GM21423 (cell line): ENCODE measurements at regions not wholly inside any gene's neighbourhood (a gene's known extent, or its start where the extent isn't known, plus 50 kb on each side); places are given as distances from the start of the nearest gene placed in this dataset.

Experiments
- ATAC-seq: cut with Tn5 transposase; IDR thresholded peaks from one replicate; pipeline ENCODE4 v1.9.1; 2021; ENCODE audit warnings: mild to moderate bottlenecking, moderate library complexity; ENCODE audit not compliant: unreplicated experiment

GRCh38 chr7:156109988-156110387, 297.7 kb upstream of the SHH start:
- no peak for ATAC-seq

GRCh38 chr7:156109076-156109475, 296.8 kb upstream of the SHH start:
- ATAC-seq = no peak

- ATAC-seq = no peak
Observed at GRCh38 chr7:156107957-156108356, 295.7 kb upstream of the SHH start.

- no peak for ATAC-seq
Observed at GRCh38 chr7:156106107-156106426, 293.8 kb upstream of the SHH start.

- no peak for ATAC-seq
Observed at GRCh38 chr7:156105337-156106106, 293.3 kb upstream of the SHH start.

GRCh38 chr7:156104501-156105336, 292.5 kb upstream of the SHH start:
- ATAC-seq = no peak

GRCh38 chr7:156102267-156102666, 290.0 kb upstream of the SHH start:
- ATAC-seq = no peak

GRCh38 chr7:156101355-156101754, 289.1 kb upstream of the SHH start:
- ATAC-seq = no peak

GRCh38 chr7:156100086-156100485, 287.8 kb upstream of the SHH start:
- ATAC-seq = no peak

- ATAC-seq = no peak
Observed at GRCh38 chr7:156099085-156099484, 286.8 kb upstream of the SHH start.

- ATAC-seq = no peak
Observed at GRCh38 chr7:156096771-156097538, 284.7 kb upstream of the SHH start.

- ATAC-seq = no peak
Observed at GRCh38 chr7:156095908-156096539, 283.8 kb upstream of the SHH start.

- no peak for ATAC-seq
Observed at GRCh38 chr7:156094350-156095146, 282.3 kb upstream of the SHH start.

GRCh38 chr7:156092307-156092706, 280.0 kb upstream of the SHH start:
- no peak for ATAC-seq

- no peak for ATAC-seq
Observed at GRCh38 chr7:156091519-156092080, 279.3 kb upstream of the SHH start.

GRCh38 chr7:156090988-156091387, 278.7 kb upstream of the SHH start:
- no peak for ATAC-seq

- no peak for ATAC-seq
Observed at GRCh38 chr7:156089222-156089621, 277.0 kb upstream of the SHH start.

GRCh38 chr7:156088115-156088514, 275.9 kb upstream of the SHH start:
- ATAC-seq = no peak

GRCh38 chr7:156082048-156083040, 270.1 kb upstream of the SHH start:
- no peak for ATAC-seq
